ENCODE measurements at regions not wholly inside any gene's neighbourhood (a gene's known extent, or its start where the extent isn't known, plus 50 kb on each side); places are given as distances from the start of the nearest gene placed in this dataset.
"Not testable (repeated sequence)": the region's sequence is repeated elsewhere in the genome, so short reads cannot be mapped to it uniquely, and the experiment has no call there.

DNA sequence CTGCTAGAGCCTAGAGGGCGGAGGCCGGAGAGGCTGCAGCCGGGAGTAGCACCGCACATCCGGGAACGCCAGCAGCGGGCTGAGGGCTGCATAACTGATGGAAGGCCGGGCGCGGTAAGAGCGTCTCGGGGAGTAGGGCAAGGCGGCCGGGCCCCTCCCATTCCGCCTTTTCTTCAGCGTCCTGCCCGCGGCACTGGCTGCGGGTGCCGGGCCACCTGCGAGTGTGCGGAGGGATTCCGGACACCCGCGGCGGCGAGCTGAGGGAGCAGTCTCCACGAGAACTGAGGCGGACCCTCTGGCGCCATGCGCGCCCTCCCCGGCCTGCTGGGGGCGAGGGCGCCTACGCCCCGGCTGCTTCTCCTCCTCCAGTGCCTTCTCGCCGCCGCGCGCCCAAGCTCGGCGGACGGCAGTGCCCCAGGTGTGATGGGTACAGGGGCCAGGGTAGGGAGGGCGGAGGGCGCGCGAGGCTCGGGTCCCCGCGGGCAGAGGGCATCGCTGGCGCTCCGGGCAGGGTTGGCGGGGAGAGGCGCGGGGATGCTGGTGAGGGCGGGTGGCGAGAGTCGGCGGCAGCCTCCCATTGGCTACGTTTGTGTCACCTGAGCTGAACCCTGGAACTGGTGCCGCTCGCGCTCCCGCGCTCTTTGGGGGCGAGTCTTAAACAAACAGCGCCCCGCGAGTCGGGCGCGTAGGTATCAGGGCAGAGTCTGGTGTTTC lies 334.4 kb downstream of the SRGAP2C start:
- peak; percentile 34 for DNase-seq (ENCODE audit: low spot score)

DNA sequence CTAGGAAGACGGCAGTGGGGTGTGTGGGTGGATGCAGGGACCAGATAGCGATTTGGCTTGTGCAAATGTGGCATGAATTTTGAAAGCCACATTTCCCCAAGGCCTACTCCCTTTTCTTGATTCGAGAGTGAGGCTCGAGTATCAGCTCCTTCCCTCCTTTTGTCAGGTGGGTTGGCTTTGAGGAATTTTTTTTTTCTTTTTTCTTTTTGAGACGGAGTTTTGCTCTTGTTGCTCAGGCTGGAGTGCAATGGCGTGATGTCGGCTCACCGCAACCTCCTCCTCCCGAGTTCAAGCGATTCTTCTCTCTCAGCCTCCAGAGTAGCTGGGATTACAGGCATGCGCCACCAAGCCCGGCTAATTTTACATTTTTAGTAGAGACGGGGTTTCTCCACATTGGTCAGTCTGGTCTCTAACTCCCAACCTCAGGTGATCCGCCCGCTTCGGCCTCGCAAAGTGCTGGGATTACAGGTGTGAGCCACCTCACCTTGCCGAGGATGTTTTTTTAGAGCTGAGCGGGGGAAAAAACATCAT lies 335.0 kb downstream of the SRGAP2C start:
- not testable (repeated sequence) for DNase-seq (ENCODE audit: low spot score)

DNA sequence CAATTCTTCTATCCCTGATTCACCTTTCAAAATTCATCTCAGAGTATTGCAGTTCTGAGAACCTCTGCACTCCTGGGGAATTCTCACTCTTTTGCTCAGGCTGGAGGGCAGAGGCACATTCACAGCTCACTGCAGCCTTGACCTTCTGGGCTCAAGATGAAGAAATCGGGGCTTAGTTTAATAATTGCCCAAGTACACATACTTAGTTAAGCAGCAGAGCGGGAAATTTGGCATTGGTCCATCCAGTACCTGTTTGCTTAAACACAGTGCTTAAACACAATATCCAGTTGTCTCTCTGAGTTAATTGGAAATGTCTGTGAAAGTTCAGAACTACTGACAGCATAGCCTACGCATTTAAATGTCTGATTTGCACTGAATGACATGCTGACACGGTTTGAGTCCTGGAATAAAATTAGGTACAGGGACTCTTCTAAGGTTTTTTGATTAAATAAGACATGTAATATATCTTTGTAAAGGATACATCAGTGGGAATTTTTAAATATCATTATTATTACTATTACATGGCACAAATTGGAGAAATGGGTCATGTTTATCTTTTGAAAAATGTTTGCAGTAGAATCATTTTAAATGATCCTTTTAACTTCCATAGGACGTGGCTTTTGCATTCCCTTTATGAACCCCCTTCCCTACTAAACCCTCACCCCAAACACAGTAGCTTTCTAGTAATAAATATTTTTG lies 337.4 kb downstream of the SRGAP2C start:
- DNase-seq (ENCODE audit: low spot score) = no peak

DNA sequence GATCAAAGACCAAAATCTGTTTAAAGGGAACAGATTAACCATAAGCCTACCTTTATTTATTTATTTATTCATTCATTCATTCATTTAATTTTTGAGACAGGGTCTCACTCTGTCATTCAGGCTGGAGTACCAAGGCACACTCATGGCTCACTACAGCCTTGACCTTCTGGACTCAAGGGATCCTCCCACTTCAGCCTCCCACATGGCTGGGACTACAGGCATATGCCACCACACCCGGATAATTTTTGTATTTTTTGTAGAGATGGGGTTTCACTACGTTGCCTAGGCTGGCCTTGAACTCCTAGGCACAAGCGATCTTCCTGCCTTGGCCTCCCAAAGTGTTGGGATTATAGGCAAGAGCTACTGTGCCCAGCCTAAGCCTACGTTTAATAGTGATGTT lies 338.3 kb downstream of the SRGAP2C start:
- not testable (repeated sequence) for DNase-seq (ENCODE audit: low spot score)

DNA sequence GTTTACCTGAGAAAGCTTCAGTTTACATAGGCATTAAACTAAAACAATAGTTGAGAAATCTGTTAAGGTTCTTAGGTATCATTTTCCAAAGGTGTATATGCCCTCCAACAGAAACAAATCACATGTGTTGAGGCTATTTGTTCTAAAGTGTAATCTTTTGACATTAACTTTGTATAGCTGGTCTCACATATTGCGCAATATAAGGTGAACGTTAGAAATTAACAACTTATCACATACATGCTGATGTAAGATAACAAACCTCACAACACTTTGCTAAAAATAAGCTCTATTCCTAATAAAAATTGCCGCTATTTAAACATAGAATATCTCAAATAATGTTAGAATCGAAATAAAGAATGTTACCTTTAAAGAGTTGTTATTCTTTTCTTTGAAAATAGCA lies 340.6 kb downstream of the SRGAP2C start:
- DNase-seq (ENCODE audit: low spot score) = no peak

DNA sequence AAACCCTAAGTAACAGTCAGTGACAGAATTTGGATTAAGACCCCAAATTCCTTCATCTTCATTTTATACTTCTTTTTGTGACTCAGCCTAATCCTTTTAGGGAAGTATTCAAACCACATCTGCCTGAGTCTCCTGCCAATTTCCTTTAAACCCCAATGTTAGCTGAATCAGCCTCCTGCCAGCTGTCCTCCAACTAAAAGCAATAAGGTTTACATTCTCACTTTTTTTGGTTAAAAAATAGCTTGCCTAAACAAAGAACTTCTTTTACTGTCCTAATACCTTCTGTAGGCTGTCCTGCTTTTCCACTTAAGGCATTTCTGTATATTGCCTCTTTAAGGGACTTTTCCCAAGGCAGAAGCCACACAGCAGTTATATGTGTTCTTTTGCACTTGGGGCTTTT lies 344.2 kb downstream of the SRGAP2C start:
- not testable (repeated sequence) for DNase-seq (ENCODE audit: low spot score)

DNA sequence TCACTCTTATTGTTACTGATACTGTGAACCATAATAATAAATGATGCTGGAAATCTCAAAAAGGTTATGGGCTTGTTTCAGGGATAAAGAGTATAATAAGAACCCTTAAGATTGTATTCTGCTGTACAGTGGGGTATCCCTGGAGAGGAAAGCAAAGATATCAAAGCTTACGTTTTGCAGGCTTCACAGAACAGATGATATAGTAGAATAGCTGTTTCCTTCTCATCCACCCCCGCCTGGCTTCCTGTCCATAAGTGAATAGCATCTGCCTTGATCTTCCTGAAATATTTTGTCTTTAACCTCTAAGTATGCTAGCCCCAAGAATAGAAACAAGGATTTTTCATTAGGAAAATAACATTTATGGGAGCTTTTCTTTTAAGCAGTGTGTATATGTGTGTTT lies 345.3 kb downstream of the SRGAP2C start:
- not testable (repeated sequence) for DNase-seq (ENCODE audit: low spot score)

DNA sequence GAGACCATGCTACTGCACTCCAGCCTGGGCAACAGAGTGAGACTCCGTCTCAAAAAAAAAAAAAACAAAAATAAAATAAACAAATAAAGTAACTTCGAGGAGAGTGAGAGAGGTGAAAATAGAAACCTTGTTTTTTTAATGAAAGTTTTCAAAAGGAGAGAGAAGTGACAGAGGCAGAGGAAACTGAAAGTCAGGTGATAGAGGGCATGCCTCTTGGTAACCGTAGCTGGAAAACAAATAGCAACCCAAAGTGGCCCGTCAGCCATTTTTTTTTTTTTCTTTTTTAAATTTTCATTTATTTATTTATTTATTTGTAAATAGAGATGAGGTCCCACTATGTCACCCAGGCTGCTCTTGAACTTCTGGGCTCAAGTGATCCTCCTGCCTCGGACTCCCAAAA lies 347.0 kb downstream of the SRGAP2C start:
- not testable (repeated sequence) for DNase-seq (ENCODE audit: low spot score)

DNA sequence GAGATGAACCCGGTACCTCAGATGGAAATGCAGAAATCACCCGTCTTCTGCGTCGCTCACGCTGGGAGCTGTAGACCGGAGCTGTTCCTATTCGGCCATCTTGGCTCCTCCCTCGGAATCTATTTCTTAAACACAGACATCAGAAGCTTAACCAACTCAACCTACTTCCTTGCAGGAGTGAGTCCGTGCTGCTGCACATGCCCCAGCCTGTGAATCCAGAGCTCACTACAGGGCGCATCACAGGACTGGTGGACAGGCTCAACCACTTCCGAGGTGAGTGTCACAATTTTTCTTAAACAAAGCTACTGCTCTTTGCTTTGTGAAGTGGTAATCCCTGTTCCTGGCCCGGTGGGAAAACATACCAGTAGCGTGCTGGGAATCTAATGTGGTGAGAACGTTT lies 353.4 kb downstream of the SRGAP2C start:
- not testable (repeated sequence) for DNase-seq (ENCODE audit: low spot score)

DNA sequence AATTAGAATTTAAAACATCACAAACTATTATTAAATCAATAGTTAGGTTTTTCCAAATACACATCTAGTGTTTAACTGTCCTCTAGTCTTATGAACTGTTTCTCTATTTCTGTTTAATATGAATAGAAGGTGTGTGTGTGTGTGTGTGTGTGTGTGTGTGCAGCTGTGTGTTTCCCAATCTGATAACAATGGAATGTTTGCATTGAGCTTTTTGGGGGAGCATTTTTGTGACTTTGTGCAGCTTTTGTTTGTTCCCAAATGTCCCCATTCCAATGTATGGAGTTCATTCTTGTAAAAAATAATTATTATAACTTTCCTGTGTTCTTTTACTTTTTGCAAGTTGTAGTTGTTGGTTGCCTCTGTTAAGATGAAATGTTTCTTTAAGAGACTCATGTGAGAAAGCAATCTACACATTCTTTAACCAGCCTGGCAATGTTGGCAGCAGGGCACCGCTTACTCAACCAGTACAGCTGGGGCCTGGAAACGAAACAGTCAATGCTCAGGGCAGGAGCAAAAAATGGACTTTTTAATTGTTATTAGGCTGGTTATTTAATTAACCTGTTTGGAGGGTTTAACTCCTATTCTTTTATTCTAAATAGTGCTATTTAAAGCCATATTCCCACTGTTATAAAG lies 354.3 kb downstream of the SRGAP2C start:
- no peak for DNase-seq (ENCODE audit: low spot score)

DNA sequence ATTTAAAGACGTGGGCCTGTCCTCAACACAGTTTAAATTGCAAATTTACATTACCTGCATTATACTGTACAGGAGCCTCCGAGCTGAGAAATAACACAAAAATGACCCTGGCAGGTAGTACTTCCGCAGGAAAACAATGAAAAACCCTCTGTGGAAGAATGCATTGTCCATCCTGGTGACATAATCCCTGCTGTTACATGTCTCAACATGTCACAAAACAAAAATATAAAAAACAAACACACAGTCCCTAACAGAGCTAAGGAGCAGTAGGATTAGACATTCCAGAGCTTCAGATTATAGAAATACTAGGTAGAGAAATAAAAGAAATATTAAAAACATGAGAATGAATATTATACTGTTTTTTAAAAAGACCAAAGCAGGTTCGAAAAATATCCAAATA lies 359.2 kb downstream of the SRGAP2C start:
- DNase-seq (ENCODE audit: low spot score) = not testable (repeated sequence)

DNA sequence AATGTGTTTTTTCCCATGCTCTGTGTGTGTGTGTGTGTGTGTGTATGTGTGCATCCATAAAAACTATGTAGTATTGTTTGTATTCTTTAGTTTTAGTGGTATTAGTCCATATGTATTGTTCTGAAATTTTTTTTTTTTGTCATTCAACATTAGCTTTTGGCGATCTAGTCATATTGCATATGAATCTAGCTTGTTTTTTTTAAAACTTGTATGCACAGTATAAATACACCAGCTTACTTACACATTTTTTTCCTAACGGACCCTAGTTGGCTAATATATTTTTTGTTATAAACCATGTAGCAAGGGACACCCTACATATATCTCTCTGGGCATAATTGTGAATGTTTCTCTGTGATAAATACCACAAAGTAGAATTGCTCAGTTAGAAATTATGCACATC lies 359.7 kb downstream of the SRGAP2C start:
- DNase-seq (ENCODE audit: low spot score) = no peak

DNA sequence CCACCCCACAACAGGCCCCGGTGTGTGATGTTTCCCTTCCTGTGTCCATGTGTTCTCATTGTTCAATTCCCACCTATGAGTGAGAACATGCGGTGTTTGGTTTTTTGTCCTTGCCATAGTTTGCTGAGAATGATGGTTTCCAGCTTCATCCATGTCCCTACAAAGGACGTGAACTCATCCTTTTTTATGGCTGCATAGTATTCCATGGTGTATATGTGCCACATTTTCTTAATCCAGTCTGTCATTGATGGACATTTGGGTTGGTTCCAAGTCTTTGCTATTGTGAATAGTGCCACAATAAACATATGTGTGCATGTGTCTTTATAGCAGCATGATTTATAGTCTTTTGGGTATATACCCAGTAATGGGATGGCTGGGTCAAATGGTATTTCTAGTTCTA lies 361.1 kb downstream of the SRGAP2C start:
- not testable (repeated sequence) for DNase-seq (ENCODE audit: low spot score)

DNA sequence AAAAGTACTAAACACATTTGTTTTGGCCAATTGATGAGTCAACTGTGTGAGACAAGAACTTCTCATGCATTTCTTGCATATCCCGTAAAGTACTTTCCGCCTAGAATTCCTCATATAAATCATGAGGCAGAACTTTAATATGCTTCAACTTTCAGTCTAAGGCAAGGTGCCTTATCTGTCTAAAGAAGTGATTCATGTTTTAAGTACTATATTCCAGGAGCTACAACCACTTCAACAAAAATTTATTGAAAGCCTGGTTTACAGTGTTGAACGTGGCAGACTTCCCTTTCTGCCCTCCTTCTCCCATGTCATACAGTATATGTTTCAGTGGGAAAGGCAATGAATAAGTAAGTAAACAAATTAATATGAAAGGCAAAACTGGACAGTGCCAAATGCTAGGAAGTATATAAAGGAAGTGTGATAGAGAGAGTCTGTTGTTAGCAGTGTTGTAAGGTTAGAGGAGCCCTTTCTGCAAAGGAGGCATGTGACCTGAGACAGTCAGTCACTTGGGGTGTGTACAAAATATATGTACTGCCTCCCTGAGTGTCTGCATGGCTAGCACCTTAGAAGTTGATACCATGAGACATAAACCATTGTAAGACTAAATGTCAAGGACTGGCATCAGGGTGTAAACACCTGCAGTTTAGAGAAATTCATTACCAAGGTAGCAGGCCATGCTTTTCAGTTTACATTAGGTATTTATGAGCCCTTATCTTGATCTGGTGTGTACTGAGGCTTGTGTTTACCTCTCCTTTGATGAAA lies 362.2 kb downstream of the SRGAP2C start:
- DNase-seq (ENCODE audit: low spot score) = peak; percentile 7

DNA sequence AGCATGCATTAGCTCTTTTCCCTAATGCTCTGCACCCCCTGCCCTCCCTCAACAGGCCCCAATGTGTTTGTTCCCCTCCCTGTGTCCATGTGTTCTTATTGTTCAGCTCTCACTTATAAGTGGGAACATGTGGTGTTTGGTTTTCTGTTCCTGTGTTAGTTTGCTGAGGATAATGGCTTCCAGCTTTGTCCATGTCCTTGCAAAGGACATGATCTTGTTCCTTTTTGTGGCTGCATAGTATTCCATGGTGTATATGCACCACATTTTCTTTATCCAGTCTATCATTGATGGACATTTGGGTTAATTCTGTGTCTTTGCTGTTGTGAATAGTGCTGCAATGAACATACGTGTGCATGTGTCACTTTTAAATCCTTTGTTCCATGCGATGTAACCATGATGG lies 363.0 kb downstream of the SRGAP2C start:
- not testable (repeated sequence) for DNase-seq (ENCODE audit: low spot score)

DNA sequence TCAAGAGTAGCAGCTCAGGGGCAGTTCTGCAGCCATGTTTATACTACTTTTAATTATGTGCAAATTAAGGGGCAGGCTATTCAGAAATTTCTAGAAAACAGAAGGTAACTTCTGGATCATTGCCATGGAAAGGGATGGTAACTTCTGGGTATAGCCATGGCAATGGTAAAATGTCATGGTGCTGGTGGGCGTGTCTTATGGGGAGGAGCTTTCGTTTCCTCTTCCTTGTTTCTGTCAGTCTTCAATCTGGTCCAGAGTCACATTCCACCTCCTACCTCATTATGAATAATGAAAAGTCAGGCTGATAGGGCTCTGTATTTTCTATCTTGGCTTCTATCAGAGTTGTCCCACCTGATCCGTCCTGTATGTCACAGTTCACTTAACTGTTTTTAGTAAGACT lies 366.0 kb downstream of the SRGAP2C start:
- not testable (repeated sequence) for DNase-seq (ENCODE audit: low spot score)

DNA sequence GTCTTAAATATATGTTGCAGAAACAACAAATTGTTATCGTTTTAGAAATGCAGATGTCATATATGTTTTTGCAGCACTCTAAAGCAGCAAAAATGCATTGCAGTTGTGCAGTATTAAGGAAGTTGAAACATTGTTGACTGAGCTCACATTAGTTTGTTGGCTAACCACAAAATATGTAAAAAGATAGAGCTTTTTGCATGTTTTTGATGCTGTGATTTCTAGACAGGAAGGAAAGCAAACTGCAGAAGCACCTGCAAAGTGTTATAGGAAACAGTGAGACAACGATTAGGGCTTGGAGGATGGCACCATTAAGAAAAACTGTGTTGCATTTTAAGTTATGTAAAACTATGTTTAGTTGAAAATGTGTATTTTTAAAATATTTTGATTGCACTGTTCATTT lies 366.7 kb downstream of the SRGAP2C start:
- DNase-seq (ENCODE audit: low spot score) = not testable (repeated sequence)

DNA sequence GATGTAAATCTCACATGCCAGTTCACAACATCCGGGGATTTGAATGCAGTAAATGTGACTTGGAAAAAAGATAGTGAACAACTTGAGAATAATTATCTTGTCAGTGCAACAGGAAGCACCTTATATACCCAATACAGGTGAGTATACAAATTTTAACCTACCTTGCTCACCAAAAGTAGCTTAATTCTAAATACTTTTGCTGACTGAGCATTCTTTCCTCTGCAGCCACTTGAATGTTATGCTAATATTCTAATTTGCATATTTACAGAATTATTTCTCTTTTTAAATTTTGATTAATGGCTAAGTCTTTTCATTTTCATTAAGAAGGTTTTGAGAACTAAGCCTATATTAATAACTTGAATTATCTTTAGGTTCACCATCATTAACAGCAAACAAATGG lies 371.8 kb downstream of the SRGAP2C start:
- DNase-seq (ENCODE audit: low spot score) = not testable (repeated sequence)

DNA sequence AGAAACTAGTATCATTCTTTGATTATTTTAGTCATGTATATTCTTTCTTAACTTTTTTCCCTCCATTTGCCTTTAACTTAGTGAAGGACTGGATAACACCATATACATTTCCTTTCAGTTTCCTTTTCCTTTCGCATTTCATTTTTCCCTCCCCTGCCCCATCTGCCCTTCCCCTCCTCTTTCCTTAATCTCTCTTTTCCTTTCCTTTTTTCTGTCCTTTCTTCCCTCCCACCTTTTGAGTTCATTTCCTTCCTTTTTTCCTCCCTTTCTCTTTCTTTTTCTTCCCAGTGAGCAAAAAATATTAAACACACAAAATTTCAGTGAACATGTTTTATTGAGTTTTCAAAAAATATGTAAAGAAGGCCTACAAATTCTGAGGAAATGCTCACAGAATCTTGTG lies 373.3 kb downstream of the SRGAP2C start:
- not testable (repeated sequence) for DNase-seq (ENCODE audit: low spot score)

DNA sequence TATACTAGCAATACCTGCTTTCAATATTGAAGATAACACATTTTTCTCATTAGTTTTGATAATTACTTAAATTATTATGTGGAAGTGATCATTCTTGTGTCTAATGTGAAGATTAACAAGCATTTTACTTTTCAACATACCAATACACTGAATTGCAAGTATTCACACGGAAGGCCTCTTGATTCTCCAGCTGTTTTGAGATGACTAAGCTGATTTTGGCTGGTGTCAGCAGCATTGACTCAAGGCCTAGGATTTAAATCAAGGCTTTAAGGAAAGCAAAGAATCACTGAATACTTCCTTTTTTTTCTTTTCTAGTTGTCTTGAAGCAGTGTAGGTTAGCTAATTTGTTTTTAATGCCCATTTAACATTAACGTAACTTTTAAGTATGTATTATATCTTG lies 373.7 kb downstream of the SRGAP2C start:
- DNase-seq (ENCODE audit: low spot score) = peak; percentile 43

DNA sequence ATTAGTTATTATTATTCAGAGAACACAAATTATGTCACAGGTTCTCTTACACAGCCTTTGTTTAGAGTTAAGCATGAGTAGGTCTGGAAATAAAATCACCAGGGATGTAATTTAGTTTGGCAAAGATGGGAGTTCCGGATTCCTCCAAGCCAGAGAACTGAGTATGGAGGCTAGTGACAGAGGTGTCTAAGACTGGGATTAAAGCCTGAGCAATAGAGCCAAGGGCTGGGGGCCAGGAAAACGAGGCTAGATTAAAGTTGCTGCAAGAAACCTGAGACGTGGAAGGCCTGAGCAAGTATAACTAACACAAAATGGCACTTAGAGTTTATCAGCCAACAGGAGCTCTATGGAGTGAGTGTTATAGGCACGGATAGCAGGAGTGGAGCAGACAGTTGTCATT lies 381.6 kb downstream of the SRGAP2C start:
- no peak for DNase-seq (ENCODE audit: low spot score)

DNA sequence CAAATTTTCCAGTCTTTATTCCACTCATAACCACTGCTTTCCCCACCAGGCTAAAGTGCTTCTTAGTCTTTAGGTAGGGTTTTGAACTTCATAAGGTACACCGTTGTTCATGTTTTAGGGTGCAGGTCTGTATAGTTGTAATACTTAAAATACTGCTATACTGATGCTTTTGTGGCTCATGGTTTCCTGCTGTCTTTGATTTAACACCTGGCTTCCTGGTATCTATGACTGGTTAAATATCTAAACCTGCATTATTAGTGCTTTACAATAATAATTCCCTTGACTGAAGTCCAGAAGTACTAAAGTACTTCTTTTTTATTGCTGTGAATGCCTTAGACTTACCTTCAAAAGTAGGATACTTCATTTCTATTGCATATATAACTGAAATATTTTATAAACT lies 384.7 kb downstream of the SRGAP2C start:
- DNase-seq (ENCODE audit: low spot score) = no peak
